ENCODE measurements at regions not wholly inside any gene's neighbourhood (a gene's known extent, or its start where the extent isn't known, plus 50 kb on each side); places are given as distances from the start of the nearest gene placed in this dataset.

DNA sequence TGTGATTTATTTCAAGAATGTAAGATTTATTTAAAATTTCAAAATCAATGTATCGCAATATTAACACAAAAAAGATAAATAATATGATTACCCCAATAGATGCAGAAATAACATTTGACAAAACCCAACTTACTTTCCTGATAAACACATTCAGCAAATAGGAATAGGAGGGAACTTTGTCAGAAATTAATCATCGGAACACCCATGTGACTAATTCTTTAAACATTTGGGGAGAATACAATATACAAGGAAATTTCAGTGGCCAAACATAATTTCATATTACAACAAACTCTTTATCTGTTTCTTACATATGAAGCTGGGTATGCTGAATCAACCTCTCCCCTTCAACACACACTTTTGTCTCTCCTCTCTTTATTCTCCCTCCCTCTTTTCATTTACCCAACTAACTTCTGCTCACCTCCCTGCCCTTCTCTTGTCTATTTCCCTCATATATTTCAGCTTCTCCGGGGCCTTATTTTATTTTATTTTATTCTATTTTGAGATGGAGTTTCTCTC is 309.6 kb upstream of the CNTNAP5 start:
- H3K79me2 ChIP-seq (ENCODE audit: low read depth): no peaks in the 10 kb centered on the region
- ChIA-PET CTCF (no interaction called here), POLR2A (ENCODE audit: unreplicated experiment) (no interaction called here)
- H2AFZ ChIP-seq: no peak overlapping the region
- H3K27me3 ChIP-seq (ENCODE audit: insufficient read depth, low read depth): no peaks in the 10 kb centered on the region
- H3F3A ChIP-seq (ENCODE audit: insufficient read depth, low read depth): no peaks in the 10 kb centered on the region
- no peak overlapping the region for H3K4me3 ChIP-seq
- H3K9me3 ChIP-seq (ENCODE audit: insufficient read depth, low read depth): peaks cover 9% of the 10 kb centered on the region
- no peaks in the 10 kb centered on the region; the same call in 1 of the 2 replicates for H3K4me1 ChIP-seq (replicated peaks; ENCODE audit: insufficient read depth)
- no peaks in the 10 kb centered on the region for H3K36me3 ChIP-seq (ENCODE audit: low read depth)
- DNase-seq: no peak
- intact Hi-C loops (cut with micrococcal nuclease; ENCODE audit: unreplicated experiment): no loop called here
- H3K4me2 ChIP-seq: no peak overlapping the region
- H3K27ac ChIP-seq: no peak overlapping the region
- no peaks in the 10 kb centered on the region for H4K20me1 ChIP-seq (ENCODE audit: insufficient read depth)
- TF ChIP-seq, protein P1, sequence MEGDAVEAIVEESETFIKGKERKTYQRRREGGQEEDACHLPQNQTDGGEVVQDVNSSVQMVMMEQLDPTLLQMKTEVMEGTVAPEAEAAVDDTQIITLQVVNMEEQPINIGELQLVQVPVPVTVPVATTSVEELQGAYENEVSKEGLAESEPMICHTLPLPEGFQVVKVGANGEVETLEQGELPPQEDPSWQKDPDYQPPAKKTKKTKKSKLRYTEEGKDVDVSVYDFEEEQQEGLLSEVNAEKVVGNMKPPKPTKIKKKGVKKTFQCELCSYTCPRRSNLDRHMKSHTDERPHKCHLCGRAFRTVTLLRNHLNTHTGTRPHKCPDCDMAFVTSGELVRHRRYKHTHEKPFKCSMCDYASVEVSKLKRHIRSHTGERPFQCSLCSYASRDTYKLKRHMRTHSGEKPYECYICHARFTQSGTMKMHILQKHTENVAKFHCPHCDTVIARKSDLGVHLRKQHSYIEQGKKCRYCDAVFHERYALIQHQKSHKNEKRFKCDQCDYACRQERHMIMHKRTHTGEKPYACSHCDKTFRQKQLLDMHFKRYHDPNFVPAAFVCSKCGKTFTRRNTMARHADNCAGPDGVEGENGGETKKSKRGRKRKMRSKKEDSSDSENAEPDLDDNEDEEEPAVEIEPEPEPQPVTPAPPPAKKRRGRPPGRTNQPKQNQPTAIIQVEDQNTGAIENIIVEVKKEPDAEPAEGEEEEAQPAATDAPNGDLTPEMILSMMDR (conservative IDR thresholded peaks at IDR 0.05): no peak
- no peak for TF ChIP-seq EZH2 (IDR thresholded peaks at IDR 0.05; ENCODE audit: low read depth)
- no peaks in the 10 kb centered on the region for H3K9me2 ChIP-seq (ENCODE audit: insufficient read depth)
- BruUV-seq (replicated peaks): no TSS peak

DNA sequence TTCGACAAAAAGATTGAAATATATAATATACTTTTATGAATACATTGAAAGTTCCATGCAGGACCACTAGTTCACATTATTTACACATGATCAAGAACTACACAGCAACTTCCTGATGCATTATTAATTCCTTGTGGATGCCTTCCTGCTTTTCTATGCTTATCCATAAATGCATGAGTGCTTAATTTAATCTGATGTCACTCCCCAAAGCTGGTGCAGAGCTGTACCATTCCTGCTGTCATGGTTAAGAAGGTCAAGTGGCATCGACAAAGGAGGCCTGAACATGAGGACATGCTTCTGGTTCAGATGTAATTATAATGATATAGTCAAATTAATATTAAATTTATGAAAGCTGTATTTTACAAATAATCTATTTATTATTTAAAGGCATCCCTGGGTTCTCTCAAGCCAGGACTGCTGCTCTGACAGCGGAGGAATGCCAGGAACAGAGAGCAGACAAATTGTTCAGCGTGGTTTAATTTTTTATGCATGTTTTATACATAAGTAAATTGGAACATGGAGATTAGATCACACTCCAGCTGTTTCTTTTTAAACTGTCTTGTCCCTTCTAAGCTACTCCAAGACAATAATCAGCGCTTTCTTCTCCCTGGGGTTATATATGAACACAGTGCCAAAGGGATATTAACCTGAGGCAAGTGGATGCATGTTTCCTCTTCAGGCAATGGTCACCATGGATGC is 307.3 kb upstream of the CNTNAP5 start:
- intact Hi-C loops (cut with micrococcal nuclease; ENCODE audit: unreplicated experiment): no loop called here
- no peak overlapping the region for H2AFZ ChIP-seq
- H3K9me2 ChIP-seq (ENCODE audit: insufficient read depth): no peaks in the 10 kb centered on the region
- H4K20me1 ChIP-seq (ENCODE audit: insufficient read depth): no peaks in the 10 kb centered on the region
- ChIA-PET CTCF (no interaction called here), POLR2A (ENCODE audit: unreplicated experiment) (no interaction called here)
- no TSS peak for BruUV-seq (replicated peaks)
- no peaks in the 10 kb centered on the region for H3K27me3 ChIP-seq (ENCODE audit: insufficient read depth, low read depth)
- H3K9me3 ChIP-seq (ENCODE audit: insufficient read depth, low read depth): peaks cover 14% of the 10 kb centered on the region
- H3K4me3 ChIP-seq: no peak overlapping the region
- H3K79me2 ChIP-seq (ENCODE audit: low read depth): no peaks in the 10 kb centered on the region
- H3K27ac ChIP-seq: no peak overlapping the region
- no peak overlapping the region for H3K4me2 ChIP-seq
- TF ChIP-seq EZH2 (IDR thresholded peaks at IDR 0.05; ENCODE audit: low read depth): no peak
- TF ChIP-seq, protein P1 (conservative IDR thresholded peaks at IDR 0.05): no peak
- 0 out of 2 replicates have a peak, but pooled peaks cover 4% of the 10 kb centered on the region for H3F3A ChIP-seq (ENCODE audit: insufficient read depth, low read depth)
- no peaks in the 10 kb centered on the region; the same call in 1 of the 2 replicates for H3K4me1 ChIP-seq (replicated peaks; ENCODE audit: insufficient read depth)
- no peaks in the 10 kb centered on the region for H3K36me3 ChIP-seq (ENCODE audit: low read depth)
- no peak for DNase-seq

DNA sequence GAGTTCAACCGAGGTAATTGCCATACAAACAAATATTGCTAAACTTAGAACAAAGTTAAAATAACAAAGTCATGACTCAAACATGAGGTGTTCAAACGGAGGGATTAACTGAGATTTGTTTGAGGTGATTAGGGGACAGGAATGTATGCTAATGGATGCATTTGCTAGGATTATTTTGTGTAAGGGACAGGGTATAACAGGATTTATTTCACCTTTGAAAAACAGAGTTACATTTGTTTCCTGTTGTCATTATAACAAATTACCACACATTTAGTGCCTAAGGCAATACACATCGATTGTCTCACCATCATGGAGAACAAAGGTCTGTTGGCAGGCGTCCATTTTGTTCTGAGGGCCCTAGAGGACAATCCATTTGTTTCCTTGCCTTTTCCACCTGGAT is 304.3 kb upstream of the CNTNAP5 start:
- H3K79me2 ChIP-seq (ENCODE audit: low read depth): no peaks in the 10 kb centered on the region
- H3K4me2 ChIP-seq: no peak overlapping the region
- ChIA-PET POLR2A (ENCODE audit: unreplicated experiment) (no interaction called here), CTCF (no interaction called here)
- H2AFZ ChIP-seq: no peak overlapping the region
- 0 out of 2 replicates have a peak, but pooled peaks cover 4% of the 10 kb centered on the region for H3F3A ChIP-seq (ENCODE audit: insufficient read depth, low read depth)
- no peaks in the 10 kb centered on the region for H3K27me3 ChIP-seq (ENCODE audit: insufficient read depth, low read depth)
- peaks cover 14% of the 10 kb centered on the region for H3K9me3 ChIP-seq (ENCODE audit: insufficient read depth, low read depth)
- intact Hi-C loops (cut with micrococcal nuclease; ENCODE audit: unreplicated experiment): no loop called here
- H3K36me3 ChIP-seq (ENCODE audit: low read depth): no peaks in the 10 kb centered on the region
- no peaks in the 10 kb centered on the region for H3K9me2 ChIP-seq (ENCODE audit: insufficient read depth)
- no peaks in the 10 kb centered on the region for H3K4me1 ChIP-seq (replicated peaks; ENCODE audit: insufficient read depth)
- no peak overlapping the region for H3K4me3 ChIP-seq
- no TSS peak for BruUV-seq (replicated peaks)
- peak in 1 of 2 experiments; percentile 69 for DNase-seq
- no peak for TF ChIP-seq EZH2 (IDR thresholded peaks at IDR 0.05; ENCODE audit: low read depth)
- TF ChIP-seq, protein P1 (conservative IDR thresholded peaks at IDR 0.05): no peak
- H4K20me1 ChIP-seq (ENCODE audit: insufficient read depth): no peaks in the 10 kb centered on the region
- no peak overlapping the region for H3K27ac ChIP-seq

Data from PC-9 (cell line).